Astrocyte of the cerebellum (primary cell): ENCODE measurements at regions not wholly inside any gene's neighbourhood (a gene's known extent, or its start where the extent isn't known, plus 50 kb on each side); places are given as distances from the start of the nearest gene placed in this dataset.
"Not testable (repeated sequence)": the region's sequence is repeated elsewhere in the genome, so short reads cannot be mapped to it uniquely, and the experiment has no call there.

Experiments
- DNase-seq: peaks from one replicate; pipeline ENCODE4 v3.0.0-alpha.2; 2011; ENCODE audit warnings: low read depth
- H3K4me3 ChIP-seq: 2 replicates; pipeline ENCODE4 v1.5.1; 2011; ENCODE audit warnings: mild to moderate bottlenecking, low read depth, low read length, moderate library complexity
- in situ Hi-C: cut with HindIII; loops from 2 replicates; pipeline ENCODE4 v1.10.0; 2017; ENCODE audit warnings: low sequenced_read_pairs
- TF ChIP-seq, protein P1 (sequence below): IDR thresholded peaks from 2 replicates; pipeline ENCODE4 v1.5.1; 2012; ENCODE audit warnings: low read length, low read depth, moderate library complexity, mild to moderate bottlenecking; ENCODE audit errors: missing control alignments

DNA sequence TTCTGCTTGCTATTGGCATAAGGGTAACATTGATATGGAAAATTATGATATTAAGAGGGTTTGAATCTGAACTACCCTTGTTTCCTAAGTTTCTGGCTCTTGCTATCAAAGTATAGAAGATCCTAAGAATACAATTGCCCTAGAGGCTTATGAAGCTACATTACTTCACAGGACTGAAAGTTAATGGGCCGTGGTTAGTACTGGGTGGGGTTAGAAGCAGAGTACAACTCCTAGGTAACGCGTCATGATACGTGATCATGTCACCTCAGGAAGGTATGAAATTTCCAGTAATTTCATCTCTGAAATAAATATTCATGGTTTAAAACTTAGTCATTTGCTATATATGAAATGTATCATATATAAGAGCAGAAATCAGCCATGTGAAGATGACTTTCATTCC, 743.8 kb upstream of the NEGR1 start:
- DNase-seq: no peak
- TF ChIP-seq, protein P1, sequence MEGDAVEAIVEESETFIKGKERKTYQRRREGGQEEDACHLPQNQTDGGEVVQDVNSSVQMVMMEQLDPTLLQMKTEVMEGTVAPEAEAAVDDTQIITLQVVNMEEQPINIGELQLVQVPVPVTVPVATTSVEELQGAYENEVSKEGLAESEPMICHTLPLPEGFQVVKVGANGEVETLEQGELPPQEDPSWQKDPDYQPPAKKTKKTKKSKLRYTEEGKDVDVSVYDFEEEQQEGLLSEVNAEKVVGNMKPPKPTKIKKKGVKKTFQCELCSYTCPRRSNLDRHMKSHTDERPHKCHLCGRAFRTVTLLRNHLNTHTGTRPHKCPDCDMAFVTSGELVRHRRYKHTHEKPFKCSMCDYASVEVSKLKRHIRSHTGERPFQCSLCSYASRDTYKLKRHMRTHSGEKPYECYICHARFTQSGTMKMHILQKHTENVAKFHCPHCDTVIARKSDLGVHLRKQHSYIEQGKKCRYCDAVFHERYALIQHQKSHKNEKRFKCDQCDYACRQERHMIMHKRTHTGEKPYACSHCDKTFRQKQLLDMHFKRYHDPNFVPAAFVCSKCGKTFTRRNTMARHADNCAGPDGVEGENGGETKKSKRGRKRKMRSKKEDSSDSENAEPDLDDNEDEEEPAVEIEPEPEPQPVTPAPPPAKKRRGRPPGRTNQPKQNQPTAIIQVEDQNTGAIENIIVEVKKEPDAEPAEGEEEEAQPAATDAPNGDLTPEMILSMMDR: no peak
- no peak overlapping the region for H3K4me3 ChIP-seq
- in situ Hi-C loops: no loop called here

DNA sequence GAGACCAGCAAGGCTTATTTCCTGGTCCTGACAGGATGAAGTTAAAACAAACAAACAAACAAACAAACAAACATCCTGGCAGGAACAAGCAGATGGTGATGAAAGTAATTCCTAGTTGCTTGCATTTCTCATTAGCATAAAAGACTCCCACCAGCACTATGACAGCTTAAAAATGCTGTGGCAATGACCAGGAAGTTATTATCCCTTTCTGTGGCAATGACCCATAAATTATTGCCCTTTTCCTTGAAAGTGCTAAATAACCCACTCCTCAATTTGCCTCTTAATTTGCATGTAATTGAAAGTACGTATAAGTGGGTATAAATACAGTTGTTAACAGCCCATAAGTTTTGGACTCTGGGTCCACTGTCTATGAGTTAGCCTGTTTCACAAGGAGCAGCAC, 727.6 kb upstream of the NEGR1 start:
- H3K4me3 ChIP-seq: no peak overlapping the region
- TF ChIP-seq, protein P1: no peak
- no peak for DNase-seq
- in situ Hi-C loops: no loop called here

DNA sequence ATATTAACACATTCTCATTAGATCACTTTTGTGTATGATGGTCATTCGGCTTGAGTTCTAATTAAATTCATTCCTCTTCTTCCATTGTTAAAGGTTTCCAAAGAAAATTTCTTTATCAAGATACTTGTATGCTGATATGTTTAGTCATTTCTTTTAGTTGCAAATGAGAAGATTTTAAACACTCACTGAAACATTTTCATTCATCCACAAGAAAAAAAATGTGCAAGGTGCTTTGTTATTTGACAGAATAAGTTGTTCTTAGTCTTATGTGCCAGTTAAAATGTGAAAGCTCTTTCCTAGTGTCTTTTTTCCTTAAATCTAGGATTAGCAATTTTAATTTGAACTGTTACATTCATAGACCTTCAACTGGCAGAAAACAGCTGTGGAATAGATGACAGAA, 727.0 kb upstream of the NEGR1 start:
- DNase-seq: no peak
- H3K4me3 ChIP-seq: no peak overlapping the region
- in situ Hi-C loops: no loop called here
- TF ChIP-seq, protein P1: no peak

DNA sequence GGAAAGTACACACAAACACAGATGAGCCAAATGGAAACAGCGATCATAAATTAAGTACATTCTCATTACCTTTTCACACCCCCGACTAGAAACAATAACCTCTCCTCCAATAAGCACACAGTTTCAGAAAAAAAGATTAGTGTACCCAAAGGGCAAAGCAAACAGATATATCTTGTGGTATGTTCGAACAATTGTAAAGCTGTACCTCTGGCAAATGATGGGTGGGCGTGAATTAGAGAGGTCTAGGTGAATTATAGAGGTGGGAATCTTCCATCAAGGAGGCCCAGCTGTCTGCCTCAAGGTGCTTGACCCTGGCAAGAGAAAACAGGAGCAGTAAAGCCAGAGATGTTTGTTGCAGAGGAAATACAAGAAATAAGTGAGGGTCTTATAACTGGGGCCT, 715.3 kb upstream of the NEGR1 start:
- in situ Hi-C loops: no loop called here
- TF ChIP-seq, protein P1: no peak
- no peak overlapping the region for H3K4me3 ChIP-seq
- DNase-seq: no peak

DNA sequence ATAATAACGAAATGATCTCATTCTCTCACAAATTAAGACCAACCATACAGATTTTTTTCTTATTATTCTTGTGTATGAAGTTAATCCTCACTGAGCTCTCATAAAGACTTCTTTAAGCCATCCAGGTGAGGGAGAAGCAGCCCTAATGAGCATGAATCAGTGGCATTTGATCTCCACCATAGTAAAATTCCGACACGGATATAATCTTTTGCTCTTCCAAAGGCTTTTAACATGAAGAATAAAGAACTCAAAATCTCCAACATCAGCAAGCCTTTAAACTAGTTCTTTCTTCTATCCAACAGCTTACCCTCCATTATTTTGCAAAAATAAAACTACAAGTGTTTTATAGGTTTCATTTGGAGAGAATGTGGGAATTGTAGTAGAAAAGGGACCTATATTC, 714.7 kb upstream of the NEGR1 start:
- no peak for DNase-seq
- TF ChIP-seq, protein P1: no peak
- no peak overlapping the region for H3K4me3 ChIP-seq
- in situ Hi-C loops: no loop called here

DNA sequence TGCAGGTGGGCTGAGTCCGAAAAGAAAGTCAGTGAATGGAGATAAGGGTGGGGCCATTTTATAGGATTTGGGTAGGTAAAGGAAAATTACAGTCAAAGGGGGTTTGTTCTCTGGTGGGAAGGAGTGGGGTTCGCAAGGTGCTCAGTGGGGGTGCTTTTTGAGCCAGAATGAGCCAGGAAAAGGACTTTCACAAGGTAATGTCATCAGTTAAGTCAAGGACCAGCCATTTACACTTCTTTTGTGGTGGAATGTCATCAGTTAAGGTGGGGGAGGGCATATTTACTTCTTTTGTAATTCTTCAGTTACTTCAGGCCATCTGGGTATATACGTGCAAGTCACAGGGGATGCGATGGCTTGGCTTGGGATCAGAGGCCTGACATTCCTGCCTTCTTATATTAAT, 705.5 kb upstream of the NEGR1 start:
- DNase-seq, H3K4me3 ChIP-seq, in situ Hi-C loops: not testable (repeated sequence)

DNA sequence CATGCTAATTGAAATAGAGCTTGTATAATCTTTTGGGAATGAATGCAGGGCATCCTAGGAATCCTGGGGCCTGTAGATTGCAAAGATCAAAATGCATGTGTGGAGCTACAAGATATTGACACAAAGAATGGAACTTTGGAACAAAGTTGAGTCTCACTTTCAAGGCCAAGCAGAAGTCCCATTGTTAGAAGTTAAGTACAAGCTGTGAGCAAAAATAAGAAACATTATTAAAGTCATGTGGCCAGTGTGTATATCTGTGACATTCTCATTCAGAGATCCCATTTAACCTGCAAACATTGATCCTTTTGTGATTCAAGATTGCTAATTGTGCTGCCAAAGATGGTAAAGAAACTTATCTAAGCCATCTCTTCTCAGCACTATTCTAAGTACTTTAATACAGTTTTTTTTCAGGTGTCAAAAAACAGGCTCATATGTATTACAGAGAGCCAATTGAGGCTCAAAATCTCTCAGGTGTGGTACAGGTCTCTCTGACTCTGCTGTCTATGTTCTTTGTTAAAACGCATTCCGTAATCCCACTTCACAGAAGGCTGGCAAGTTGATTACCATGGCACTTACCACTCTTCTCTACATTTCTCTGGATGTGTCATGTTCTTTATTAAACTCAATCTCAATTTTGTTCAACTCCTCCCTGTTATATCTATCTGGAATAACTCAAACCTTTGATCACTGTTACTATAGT, 704.4 kb upstream of the NEGR1 start:
- TF ChIP-seq, protein P1: no peak
- in situ Hi-C loops: no loop called here

DNA sequence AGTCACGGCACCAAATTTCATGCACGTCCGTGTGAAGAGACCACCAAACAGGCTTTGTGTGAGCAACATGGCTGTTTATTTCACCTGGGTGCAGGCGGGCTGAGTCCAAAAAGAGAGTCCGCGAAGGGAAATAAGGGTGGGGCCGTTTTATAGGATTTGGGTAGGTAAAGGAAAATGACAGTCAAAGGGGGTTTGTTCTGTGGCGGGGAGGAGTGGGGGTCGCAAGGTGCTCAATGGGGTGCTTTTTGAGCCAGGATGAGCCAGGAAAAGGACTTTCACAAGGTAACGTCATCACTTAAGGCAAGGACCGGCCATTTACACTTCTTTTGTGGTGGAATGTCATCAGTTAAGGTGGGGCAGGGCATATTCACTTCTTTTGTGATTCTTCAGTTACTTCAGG, 702.7 kb upstream of the NEGR1 start:
- DNase-seq, in situ Hi-C loops, H3K4me3 ChIP-seq: not testable (repeated sequence)

More for the DNA sequence above, 704.4 kb upstream of the NEGR1 start:
- H3K4me3 ChIP-seq: no peak overlapping the region
- no peak for DNase-seq

DNA sequence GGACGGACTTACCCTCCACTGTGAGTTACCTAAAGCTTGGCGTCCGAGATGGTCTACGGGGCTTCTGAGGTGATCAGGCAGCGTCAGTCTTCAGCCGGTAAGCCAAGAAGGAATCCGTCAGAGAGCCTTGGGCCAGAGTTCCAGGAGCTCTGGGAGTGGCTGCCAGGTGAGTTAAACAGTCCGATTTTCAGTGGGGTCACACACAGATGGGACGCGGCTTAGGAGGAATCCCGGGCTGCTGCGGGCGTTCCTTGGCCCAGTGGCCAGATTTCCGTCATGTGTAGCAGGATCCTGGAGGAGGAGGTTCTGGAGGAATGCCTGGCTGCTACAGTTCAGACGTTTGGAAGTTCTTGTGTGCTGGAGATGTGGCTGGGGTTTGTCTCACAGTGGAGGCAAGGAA, 700.7 kb upstream of the NEGR1 start:
- H3K4me3 ChIP-seq, in situ Hi-C loops, DNase-seq: not testable (repeated sequence)
